Liver (tissue), 7 donors: ENCODE measurements at regions not wholly inside any gene's neighbourhood (a gene's known extent, or its start where the extent isn't known, plus 50 kb on each side); places are given as distances from the start of the nearest gene placed in this dataset.

ENCODE experiments used
- DNase-seq: peaks from one replicate; pipeline ENCODE4 v3.0.0-alpha.2; 2017; ENCODE audit warnings: low spot score
- H3K27ac ChIP-seq, 2 donors: one replicate each; pipeline ENCODE4 v1.7.0; 2013; ENCODE audit warnings: inconsistent platforms in 2 of 2, low read length in 2 of 2, control low read depth in 1 of 2, low read depth in 1 of 2, mild to moderate bottlenecking in 1 of 2
- H3K27me3 ChIP-seq, 4 donors: one replicate each; pipeline versions ENCODE4 v1.6.1 to v1.7.0; 2013; ENCODE audit warnings: low read length in 3 of 4, inconsistent platforms in 1 of 4, mild to moderate bottlenecking in 1 of 4, moderate library complexity in 1 of 4; ENCODE audit not compliant: control insufficient read depth in 4 of 4, insufficient read depth in 4 of 4
- H3K36me3 ChIP-seq, 4 donors: one replicate each; pipeline versions ENCODE4 v1.6.1 to v1.7.0; 2013; ENCODE audit warnings: low read length in 3 of 4, mild to moderate bottlenecking in 3 of 4, low read depth in 1 of 4, moderate library complexity in 1 of 4; ENCODE audit not compliant: control insufficient read depth in 4 of 4, insufficient read depth in 3 of 4
- H3K4me1 ChIP-seq, 4 donors: one replicate each; pipeline versions ENCODE4 v1.6.1 to v1.7.0; 2013; ENCODE audit warnings: low read length in 3 of 4, mild to moderate bottlenecking in 3 of 4, moderate library complexity in 1 of 4; ENCODE audit not compliant: control insufficient read depth in 4 of 4, insufficient read depth in 4 of 4
- H3K4me3 ChIP-seq, 3 donors: one replicate each; pipeline versions ENCODE4 v1.6.1 to v1.7.0; 2013; ENCODE audit warnings: low read length in 3 of 3, control low read depth in 1 of 3, low read depth in 1 of 3, mild to moderate bottlenecking in 1 of 3
- H3K9ac ChIP-seq, 2 donors: one replicate each; pipeline ENCODE4 v1.7.0; 2013; ENCODE audit warnings: low read length in 2 of 2, mild to moderate bottlenecking in 2 of 2, moderate library complexity in 2 of 2, control low read depth in 1 of 2, low read depth in 1 of 2
- H3K9me3 ChIP-seq, 4 donors: one replicate each; pipeline versions ENCODE4 v1.6.1 to v1.7.0; 2013; ENCODE audit warnings: low read length in 3 of 4; ENCODE audit not compliant: control insufficient read depth in 4 of 4
- EGR1 ChIP-seq, 2 donors: IDR thresholded peaks; 2 replicates each; pipeline ENCODE4 v1.6.1; 2016 to 2018; ENCODE audit warnings: antibody characterized with exemption in 2 of 2, low read depth in 2 of 2
- FOXA1 ChIP-seq: IDR thresholded peaks from 2 replicates; pipeline ENCODE4 v1.6.1; 2016; ENCODE audit warnings: antibody characterized with exemption
- FOXA2 ChIP-seq: IDR thresholded peaks from 2 replicates; pipeline ENCODE4 v1.6.1; 2016; ENCODE audit warnings: antibody characterized with exemption
- GABPA ChIP-seq, 2 donors: IDR thresholded peaks in 1 of 2; conservative IDR thresholded peaks in 1 of 2; 2 replicates each; pipeline ENCODE4 v1.6.1; 2016; ENCODE audit warnings: antibody characterized with exemption in 2 of 2, mild to moderate bottlenecking in 1 of 2, moderate library complexity in 1 of 2
- HNF4A ChIP-seq, 2 donors: conservative IDR thresholded peaks; 2 replicates each; pipeline ENCODE4 v1.6.1; 2016; ENCODE audit warnings: antibody characterized with exemption in 2 of 2, mild to moderate bottlenecking in 2 of 2
- HNF4G ChIP-seq: IDR thresholded peaks from 2 replicates; pipeline ENCODE4 v1.6.1; 2016; ENCODE audit warnings: antibody characterized with exemption
- JUND ChIP-seq, 2 donors: IDR thresholded peaks; 2 replicates each; pipeline ENCODE4 v1.6.1; 2016; ENCODE audit warnings: antibody characterized with exemption in 2 of 2
- NR2F2 ChIP-seq: IDR thresholded peaks from 2 replicates; pipeline ENCODE4 v1.6.1; 2016; ENCODE audit warnings: antibody characterized with exemption
- RAD21 ChIP-seq, 2 donors: IDR thresholded peaks; 2 replicates each; pipeline ENCODE4 v1.6.1; 2016; ENCODE audit warnings: antibody characterized with exemption in 2 of 2, mild to moderate bottlenecking in 2 of 2
- RXRA ChIP-seq, 2 donors: IDR thresholded peaks; 2 replicates each; pipeline ENCODE4 v1.6.1; 2017 to 2018; ENCODE audit warnings: antibody characterized with exemption in 2 of 2, mild to moderate bottlenecking in 1 of 2
- TAF1 ChIP-seq: conservative IDR thresholded peaks from 2 replicates; pipeline ENCODE4 v1.6.1; 2016; ENCODE audit warnings: antibody characterized with exemption, mild to moderate bottlenecking
- WGBS: extraction: QIAGEN DNeasy Blood & Tissue Kit; methylation state at CpG from one replicate; pipeline ENCODE4 v1.1.7; 2013; 5-methylcytosine and 5-hydroxymethylcytosine counted together
- TF ChIP-seq, protein P1 (sequence below): IDR thresholded peaks from 2 replicates; pipeline ENCODE4 v1.6.1; 2016; ENCODE audit warnings: antibody characterized with exemption
- TF ChIP-seq, protein P2 (sequence below): IDR thresholded peaks from 2 replicates; pipeline ENCODE4 v1.6.1; 2016; ENCODE audit warnings: antibody characterized with exemption, mild to moderate bottlenecking
- TF ChIP-seq, protein P3 (sequence below): IDR thresholded peaks from 2 replicates; pipeline ENCODE4 v1.6.1; 2016; ENCODE audit warnings: antibody characterized with exemption
- TF ChIP-seq, protein P4 (sequence below): IDR thresholded peaks from 2 replicates; pipeline ENCODE4 v1.6.1; 2016; ENCODE audit warnings: antibody characterized with exemption
- donor health status: healthy.
- donor health status: healthy.
- donor health status: healthy.
- donor health status: healthy.

DNA sequence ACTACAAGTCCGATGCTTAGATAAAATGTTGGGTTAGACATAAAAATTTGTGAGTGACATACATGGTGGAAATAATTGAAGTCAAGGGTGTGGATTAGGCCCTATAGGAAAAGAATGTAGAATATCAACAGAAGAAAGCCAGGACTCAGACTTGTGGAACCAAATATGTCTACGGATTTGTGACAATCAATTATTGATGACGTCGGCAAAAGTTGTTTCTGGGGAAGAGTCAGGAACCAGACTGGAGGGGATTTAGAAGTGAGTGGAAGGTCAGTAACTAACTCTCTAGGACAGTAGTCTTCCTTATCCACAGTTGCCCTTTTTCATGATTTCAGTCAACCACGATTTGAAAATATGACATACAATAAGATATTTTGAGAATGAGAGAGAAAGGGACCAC, 130.9 kb upstream of the TANK start:
- H3K9me3 ChIP-seq: no peaks in the 10 kb centered on the region
- no peak overlapping the region for H3K9ac ChIP-seq
- no peak for DNase-seq
- H3K36me3 ChIP-seq: no peaks in the 10 kb centered on the region
- no peak overlapping the region for H3K4me3 ChIP-seq
- 93% methylated on average over 5 of the region's 5 CpGs for WGBS
- no peak overlapping the region for H3K27ac ChIP-seq
- TF ChIP-seq GABPA (IDR thresholded peaks at IDR 0.05 in 1 of 2, conservative IDR thresholded peaks at IDR 0.05 in 1 of 2) (no peak), RAD21 (IDR thresholded peaks at IDR 0.05) (no peak), TAF1 (no peak), HNF4G (no peak), FOXA1 (no peak), NR2F2 (no peak), FOXA2 (no peak), EGR1 (IDR thresholded peaks at IDR 0.05; ENCODE audit: low read depth in 2 of 2) (no peak)
- TF ChIP-seq, protein P1, sequence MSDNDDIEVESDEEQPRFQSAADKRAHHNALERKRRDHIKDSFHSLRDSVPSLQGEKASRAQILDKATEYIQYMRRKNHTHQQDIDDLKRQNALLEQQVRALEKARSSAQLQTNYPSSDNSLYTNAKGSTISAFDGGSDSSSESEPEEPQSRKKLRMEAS: no peak
- TF ChIP-seq, protein P2, sequence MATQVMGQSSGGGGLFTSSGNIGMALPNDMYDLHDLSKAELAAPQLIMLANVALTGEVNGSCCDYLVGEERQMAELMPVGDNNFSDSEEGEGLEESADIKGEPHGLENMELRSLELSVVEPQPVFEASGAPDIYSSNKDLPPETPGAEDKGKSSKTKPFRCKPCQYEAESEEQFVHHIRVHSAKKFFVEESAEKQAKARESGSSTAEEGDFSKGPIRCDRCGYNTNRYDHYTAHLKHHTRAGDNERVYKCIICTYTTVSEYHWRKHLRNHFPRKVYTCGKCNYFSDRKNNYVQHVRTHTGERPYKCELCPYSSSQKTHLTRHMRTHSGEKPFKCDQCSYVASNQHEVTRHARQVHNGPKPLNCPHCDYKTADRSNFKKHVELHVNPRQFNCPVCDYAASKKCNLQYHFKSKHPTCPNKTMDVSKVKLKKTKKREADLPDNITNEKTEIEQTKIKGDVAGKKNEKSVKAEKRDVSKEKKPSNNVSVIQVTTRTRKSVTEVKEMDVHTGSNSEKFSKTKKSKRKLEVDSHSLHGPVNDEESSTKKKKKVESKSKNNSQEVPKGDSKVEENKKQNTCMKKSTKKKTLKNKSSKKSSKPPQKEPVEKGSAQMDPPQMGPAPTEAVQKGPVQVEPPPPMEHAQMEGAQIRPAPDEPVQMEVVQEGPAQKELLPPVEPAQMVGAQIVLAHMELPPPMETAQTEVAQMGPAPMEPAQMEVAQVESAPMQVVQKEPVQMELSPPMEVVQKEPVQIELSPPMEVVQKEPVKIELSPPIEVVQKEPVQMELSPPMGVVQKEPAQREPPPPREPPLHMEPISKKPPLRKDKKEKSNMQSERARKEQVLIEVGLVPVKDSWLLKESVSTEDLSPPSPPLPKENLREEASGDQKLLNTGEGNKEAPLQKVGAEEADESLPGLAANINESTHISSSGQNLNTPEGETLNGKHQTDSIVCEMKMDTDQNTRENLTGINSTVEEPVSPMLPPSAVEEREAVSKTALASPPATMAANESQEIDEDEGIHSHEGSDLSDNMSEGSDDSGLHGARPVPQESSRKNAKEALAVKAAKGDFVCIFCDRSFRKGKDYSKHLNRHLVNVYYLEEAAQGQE: no peak
- no peaks in the 10 kb centered on the region for H3K27me3 ChIP-seq
- H3K4me1 ChIP-seq: no peaks in the 10 kb centered on the region

DNA sequence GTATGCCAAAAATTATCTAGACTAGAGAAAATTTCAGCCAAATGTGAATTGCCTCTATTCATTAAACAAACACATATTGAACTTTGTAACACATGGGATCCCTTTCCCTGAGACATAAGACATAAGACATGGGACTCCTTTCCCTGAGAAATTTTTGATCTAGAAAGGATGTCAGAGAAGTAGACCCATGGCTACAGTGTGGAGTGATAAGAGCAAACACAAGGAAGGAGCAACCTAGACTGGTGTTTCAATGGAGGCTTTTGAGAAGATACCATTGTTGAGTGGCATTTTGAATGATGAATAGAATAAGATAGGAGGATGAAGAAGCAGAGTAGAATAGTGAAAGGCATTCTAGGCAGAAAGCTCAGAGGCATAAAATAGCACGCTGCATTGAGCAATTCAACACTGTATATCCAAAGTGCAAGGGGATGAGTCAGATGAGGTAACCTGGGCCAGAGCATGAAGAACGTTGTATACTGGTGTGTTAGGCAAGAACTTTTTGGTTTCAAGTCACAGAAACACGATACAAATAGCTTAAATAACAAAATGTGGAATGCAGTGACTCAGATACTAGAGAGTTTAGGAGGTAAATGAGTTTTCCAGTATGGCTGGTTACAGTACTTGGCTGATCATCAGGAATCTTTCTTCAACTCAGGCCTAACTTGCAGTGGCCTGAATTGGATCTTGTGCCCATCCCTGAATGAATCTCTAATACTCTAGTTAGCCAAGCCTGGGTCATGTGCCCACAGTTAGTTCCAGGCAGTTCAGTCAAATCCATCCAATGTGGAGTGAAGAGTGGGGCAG, 129.8 kb upstream of the TANK start:
- Histone ChIP-seq H3K27me3 (no peaks in the 10 kb centered on the region), H3K36me3 (no peaks in the 10 kb centered on the region), H3K4me1 (no peaks in the 10 kb centered on the region), H3K4me3 (no peak overlapping the region), H3K9ac (no peak overlapping the region), H3K27ac (no peak overlapping the region), H3K9me3 (no peaks in the 10 kb centered on the region)
- TF ChIP-seq, protein P3, sequence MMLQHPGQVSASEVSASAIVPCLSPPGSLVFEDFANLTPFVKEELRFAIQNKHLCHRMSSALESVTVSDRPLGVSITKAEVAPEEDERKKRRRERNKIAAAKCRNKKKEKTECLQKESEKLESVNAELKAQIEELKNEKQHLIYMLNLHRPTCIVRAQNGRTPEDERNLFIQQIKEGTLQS: peak; percentile 29
- peak; percentile 48 to 62 for TF ChIP-seq JUND (IDR thresholded peaks at IDR 0.05)
- peak; percentile 58 to 68 for TF ChIP-seq HNF4A (conservative IDR thresholded peaks at IDR 0.05)
- TF ChIP-seq RXRA (IDR thresholded peaks at IDR 0.05): peak in 1 of 2 donors; percentile 25
- TF ChIP-seq TAF1: no peak
- TF ChIP-seq, protein P4, sequence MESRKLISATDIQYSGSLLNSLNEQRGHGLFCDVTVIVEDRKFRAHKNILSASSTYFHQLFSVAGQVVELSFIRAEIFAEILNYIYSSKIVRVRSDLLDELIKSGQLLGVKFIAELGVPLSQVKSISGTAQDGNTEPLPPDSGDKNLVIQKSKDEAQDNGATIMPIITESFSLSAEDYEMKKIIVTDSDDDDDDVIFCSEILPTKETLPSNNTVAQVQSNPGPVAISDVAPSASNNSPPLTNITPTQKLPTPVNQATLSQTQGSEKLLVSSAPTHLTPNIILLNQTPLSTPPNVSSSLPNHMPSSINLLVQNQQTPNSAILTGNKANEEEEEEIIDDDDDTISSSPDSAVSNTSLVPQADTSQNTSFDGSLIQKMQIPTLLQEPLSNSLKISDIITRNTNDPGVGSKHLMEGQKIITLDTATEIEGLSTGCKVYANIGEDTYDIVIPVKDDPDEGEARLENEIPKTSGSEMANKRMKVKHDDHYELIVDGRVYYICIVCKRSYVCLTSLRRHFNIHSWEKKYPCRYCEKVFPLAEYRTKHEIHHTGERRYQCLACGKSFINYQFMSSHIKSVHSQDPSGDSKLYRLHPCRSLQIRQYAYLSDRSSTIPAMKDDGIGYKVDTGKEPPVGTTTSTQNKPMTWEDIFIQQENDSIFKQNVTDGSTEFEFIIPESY: no peak
- WGBS: 43% methylated on average over 3 of the region's 3 CpGs
- no peak for DNase-seq
